ENCODE measurements at regions not wholly inside any gene's neighbourhood (a gene's known extent, or its start where the extent isn't known, plus 50 kb on each side); places are given as distances from the start of the nearest gene placed in this dataset.

DNA sequence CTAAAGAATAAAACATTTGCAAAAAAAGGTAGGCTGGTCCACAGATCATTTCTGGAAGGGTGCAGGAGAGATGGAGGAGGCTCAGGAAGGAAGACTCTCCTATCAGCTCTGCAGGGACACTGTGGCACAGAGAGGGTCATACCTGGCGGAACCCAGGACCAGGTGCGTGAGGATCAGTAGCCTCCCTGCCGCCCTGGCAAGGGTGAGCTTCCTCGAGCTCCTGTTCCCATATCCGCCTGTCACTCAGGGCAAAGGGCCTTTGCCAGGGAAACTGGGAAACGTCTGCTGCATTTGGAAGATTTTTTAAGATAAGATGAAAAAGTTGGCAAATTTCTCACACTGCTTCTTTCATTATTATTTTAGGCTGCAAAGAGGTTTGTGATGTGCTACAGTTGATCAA lies 112.1 kb upstream of the TIAM1 start:
- intact Hi-C loops (cut with micrococcal nuclease; ENCODE audit: unreplicated experiment) = no loop called here
- no peaks in the 10 kb centered on the region for H3K9me2 ChIP-seq (ENCODE audit: insufficient read depth, low read length)
- no peak overlapping the region for H3K4me3 ChIP-seq (ENCODE audit: low read depth, low read length, poor library complexity, severe bottlenecking)
- CTCF ChIA-PET (ENCODE audit: unreplicated experiment) = no interaction called here
- H3K36me3 ChIP-seq (ENCODE audit: insufficient read depth, low read length) = no peaks in the 10 kb centered on the region
- H3K27ac ChIP-seq (ENCODE audit: low read depth, low read length, poor library complexity, severe bottlenecking) = no peak overlapping the region
- POLR2A ChIA-PET = interaction anchor here (0.5 to 0.9 kb wide), 2 partner anchors 22 to 137 kb away, joined by 3 read pairs; no protein-coding TSS in a partner anchor
- no peaks in the 10 kb centered on the region for H3K9me3 ChIP-seq (ENCODE audit: low read length)
- no TSS peak for BruUV-seq (replicated peaks)
- no peaks in the 10 kb centered on the region for H3K79me2 ChIP-seq (ENCODE audit: insufficient read depth, low read depth, low read length)
- DNase-seq (ENCODE audit: low spot score) = no peak
- H2AFZ ChIP-seq (ENCODE audit: low read length) = no peak overlapping the region
- no peak for TF ChIP-seq EZH2phosphoT487 (IDR thresholded peaks at IDR 0.05; ENCODE audit: borderline replicate concordance, low read depth, low read length)
- H4K20me1 ChIP-seq (ENCODE audit: insufficient read depth, low read length) = no peaks in the 10 kb centered on the region
- no peak overlapping the region for H3K4me2 ChIP-seq (ENCODE audit: low read length)
- no peaks in the 10 kb centered on the region for H3K4me1 ChIP-seq (ENCODE audit: insufficient read depth, low read length, poor library complexity, severe bottlenecking)

DNA sequence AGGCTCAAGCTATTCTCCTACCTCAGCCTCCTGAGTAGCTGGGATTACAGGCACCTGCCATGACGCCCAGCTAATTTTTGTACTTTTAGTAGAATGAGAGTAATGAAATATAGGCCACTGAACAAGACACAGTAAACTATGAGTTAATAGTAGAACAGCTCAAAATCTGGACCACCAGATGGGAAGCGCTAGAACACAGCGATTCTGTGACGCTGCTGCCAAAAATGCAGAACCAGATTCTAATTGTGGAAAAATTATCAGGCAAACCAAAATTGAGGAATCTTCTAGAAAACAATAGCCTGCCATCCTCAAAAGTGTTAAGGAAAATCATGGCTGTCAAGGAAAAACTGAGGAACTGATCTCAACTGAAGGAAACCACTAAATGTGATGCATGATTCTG lies 111.4 kb upstream of the TIAM1 start:
- no peaks in the 10 kb centered on the region for H3K9me3 ChIP-seq (ENCODE audit: low read length)
- no peak for DNase-seq (ENCODE audit: low spot score)
- POLR2A ChIA-PET = interaction anchor here (0.7 kb wide), 1 partner anchor 35 kb away, joined by 3 read pairs; no protein-coding TSS in a partner anchor
- no peaks in the 10 kb centered on the region for H4K20me1 ChIP-seq (ENCODE audit: insufficient read depth, low read length)
- H3K4me1 ChIP-seq (ENCODE audit: insufficient read depth, low read length, poor library complexity, severe bottlenecking) = no peaks in the 10 kb centered on the region
- no peaks in the 10 kb centered on the region for H3K9me2 ChIP-seq (ENCODE audit: insufficient read depth, low read length)
- H2AFZ ChIP-seq (ENCODE audit: low read length) = no peak overlapping the region
- H3K36me3 ChIP-seq (ENCODE audit: insufficient read depth, low read length) = no peaks in the 10 kb centered on the region
- no peak overlapping the region for H3K4me2 ChIP-seq (ENCODE audit: low read length)
- no peak overlapping the region for H3K4me3 ChIP-seq (ENCODE audit: low read depth, low read length, poor library complexity, severe bottlenecking)
- CTCF ChIA-PET (ENCODE audit: unreplicated experiment) = no interaction called here
- intact Hi-C loops (cut with micrococcal nuclease; ENCODE audit: unreplicated experiment) = no loop called here
- TF ChIP-seq, protein P1, sequence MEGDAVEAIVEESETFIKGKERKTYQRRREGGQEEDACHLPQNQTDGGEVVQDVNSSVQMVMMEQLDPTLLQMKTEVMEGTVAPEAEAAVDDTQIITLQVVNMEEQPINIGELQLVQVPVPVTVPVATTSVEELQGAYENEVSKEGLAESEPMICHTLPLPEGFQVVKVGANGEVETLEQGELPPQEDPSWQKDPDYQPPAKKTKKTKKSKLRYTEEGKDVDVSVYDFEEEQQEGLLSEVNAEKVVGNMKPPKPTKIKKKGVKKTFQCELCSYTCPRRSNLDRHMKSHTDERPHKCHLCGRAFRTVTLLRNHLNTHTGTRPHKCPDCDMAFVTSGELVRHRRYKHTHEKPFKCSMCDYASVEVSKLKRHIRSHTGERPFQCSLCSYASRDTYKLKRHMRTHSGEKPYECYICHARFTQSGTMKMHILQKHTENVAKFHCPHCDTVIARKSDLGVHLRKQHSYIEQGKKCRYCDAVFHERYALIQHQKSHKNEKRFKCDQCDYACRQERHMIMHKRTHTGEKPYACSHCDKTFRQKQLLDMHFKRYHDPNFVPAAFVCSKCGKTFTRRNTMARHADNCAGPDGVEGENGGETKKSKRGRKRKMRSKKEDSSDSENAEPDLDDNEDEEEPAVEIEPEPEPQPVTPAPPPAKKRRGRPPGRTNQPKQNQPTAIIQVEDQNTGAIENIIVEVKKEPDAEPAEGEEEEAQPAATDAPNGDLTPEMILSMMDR (conservative IDR thresholded peaks at IDR 0.05; ENCODE audit: low read length) = no peak
- no peak for TF ChIP-seq EZH2phosphoT487 (IDR thresholded peaks at IDR 0.05; ENCODE audit: borderline replicate concordance, low read depth, low read length)
- H3K27ac ChIP-seq (ENCODE audit: low read depth, low read length, poor library complexity, severe bottlenecking) = no peak overlapping the region
- no TSS peak for BruUV-seq (replicated peaks)
- no peaks in the 10 kb centered on the region for H3K79me2 ChIP-seq (ENCODE audit: insufficient read depth, low read depth, low read length)

DNA sequence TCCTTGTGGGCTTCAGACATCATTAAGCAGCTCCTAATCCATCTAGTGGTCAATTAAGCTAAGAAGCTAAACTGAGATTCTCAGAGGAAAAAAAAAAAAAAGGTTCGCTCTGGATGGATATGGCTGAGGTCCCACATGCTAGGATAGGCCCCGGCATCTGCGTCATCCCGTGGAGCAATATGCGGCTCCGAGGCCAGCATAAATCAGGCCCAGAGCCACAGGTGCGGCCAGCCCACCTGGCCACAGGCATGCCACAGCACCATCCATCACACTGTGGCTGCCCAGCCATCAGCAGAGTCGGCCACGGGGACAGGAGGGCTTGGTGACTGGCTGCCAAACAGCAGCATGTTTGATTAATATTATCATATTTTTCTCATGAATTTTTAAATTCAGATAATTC lies 106.9 kb upstream of the TIAM1 start:
- Histone ChIP-seq H3K9me2 (ENCODE audit: insufficient read depth, low read length) (no peaks in the 10 kb centered on the region), H3K4me3 (ENCODE audit: low read depth, low read length, poor library complexity, severe bottlenecking) (no peak overlapping the region), H3K36me3 (ENCODE audit: insufficient read depth, low read length) (no peaks in the 10 kb centered on the region), H3K27ac (ENCODE audit: low read depth, low read length, poor library complexity, severe bottlenecking) (no peak overlapping the region), H3K4me1 (ENCODE audit: insufficient read depth, low read length, poor library complexity, severe bottlenecking) (no peaks in the 10 kb centered on the region), H3K79me2 (ENCODE audit: insufficient read depth, low read depth, low read length) (no peaks in the 10 kb centered on the region), H3K9me3 (ENCODE audit: low read length) (no peaks in the 10 kb centered on the region), H2AFZ (ENCODE audit: low read length) (no peak overlapping the region), H3K4me2 (ENCODE audit: low read length) (no peak overlapping the region), H4K20me1 (ENCODE audit: insufficient read depth, low read length) (no peaks in the 10 kb centered on the region)
- CTCF ChIA-PET (ENCODE audit: unreplicated experiment) = interaction anchor here (0.6 kb wide), 1 partner anchor 351 kb away, joined by 3 read pairs; no protein-coding TSS in a partner anchor
- POLR2A ChIA-PET = no interaction called here
- intact Hi-C loops (cut with micrococcal nuclease; ENCODE audit: unreplicated experiment) = no loop called here
- TF ChIP-seq, protein P1 (conservative IDR thresholded peaks at IDR 0.05; ENCODE audit: low read length) = no peak
- TF ChIP-seq EZH2phosphoT487 (IDR thresholded peaks at IDR 0.05; ENCODE audit: borderline replicate concordance, low read depth, low read length) = no peak
- no TSS peak for BruUV-seq (replicated peaks)
- no peak for DNase-seq (ENCODE audit: low spot score)
